ENCODE measurements at regions not wholly inside any gene's neighbourhood (a gene's known extent, or its start where the extent isn't known, plus 50 kb on each side); places are given as distances from the start of the nearest gene placed in this dataset.

DNA sequence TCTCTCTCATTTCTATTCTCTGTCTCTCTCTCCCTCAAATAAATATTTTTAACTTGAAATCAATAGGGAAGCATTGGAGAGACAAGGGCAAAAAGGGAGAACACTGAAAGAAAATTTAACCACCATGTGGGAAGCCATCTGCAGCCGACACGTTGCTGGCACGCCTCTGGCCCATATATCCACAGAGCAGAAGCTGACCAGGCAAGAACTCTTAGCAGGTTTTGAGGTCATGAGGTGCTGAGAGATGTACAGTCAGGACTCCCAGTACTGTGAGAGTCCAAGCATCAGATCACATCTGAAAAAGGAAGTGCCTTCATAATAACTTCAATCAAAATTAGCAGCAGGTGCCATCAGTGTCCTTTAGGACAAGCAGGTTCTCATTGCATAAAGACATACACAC, 156.6 kb downstream of the AKAIN1 start:
- no peak for ATAC-seq (ENCODE audit: low read depth)
- Mint-ChIP-seq H3K4me3 (no peak overlapping the region), H3K9me3 (ENCODE audit: insufficient read depth) (no peaks in the 10 kb centered on the region), H3K4me1 (no peaks in the 10 kb centered on the region), H3K27me3 (no peaks in the 10 kb centered on the region), H3K27ac (no peak overlapping the region)
- POLR2A ChIA-PET: no interaction called here
- no peaks in the 10 kb centered on the region for H4K20me1 ChIP-seq (ENCODE audit: control insufficient read depth, insufficient read depth, low read length, poor library complexity, severe bottlenecking)
- no peak overlapping the region for H3K4me3 ChIP-seq (ENCODE audit: control extremely low read depth in 1 of 5, extremely low read depth in 1 of 5, insufficient read depth in 1 of 5, low read depth in 2 of 5, low read length in 4 of 5)
- peaks cover 0 to 2% (median 0%) of the 10 kb centered on the region in 3 donors for H3K9me3 ChIP-seq (ENCODE audit: control extremely low read depth in 1 of 3, control insufficient read depth in 2 of 3, insufficient read depth in 1 of 3, low read length in 2 of 3)
- H2AFZ ChIP-seq (ENCODE audit: insufficient read depth, low read depth, low read length, poor library complexity, severe bottlenecking): no peak overlapping the region
- H3K36me3 ChIP-seq (replicated peaks in 1 of 2; ENCODE audit: control extremely low read depth in 1 of 2, control insufficient read depth in 1 of 2, extremely low read depth in 1 of 2, insufficient read depth in 2 of 2, low read length in 1 of 2): no peaks in the 10 kb centered on the region
- H3K9ac ChIP-seq (ENCODE audit: low read length): no peak overlapping the region
- WGBS (ENCODE audit: insufficient coverage): no CpG with 5 or more reads among the region's 3 CpGs
- H3K27ac ChIP-seq (ENCODE audit: low read length in 2 of 2): no peak overlapping the region
- DNase-seq: no peak
- H3K4me1 ChIP-seq (ENCODE audit: control insufficient read depth in 2 of 2, insufficient read depth in 2 of 2, low read length in 2 of 2): no peaks in the 10 kb centered on the region
- H3K79me2 ChIP-seq (ENCODE audit: control insufficient read depth, insufficient read depth, low read length): no peaks in the 10 kb centered on the region
- intact Hi-C loops (cut with micrococcal nuclease): no loop called here
- H3K27me3 ChIP-seq (replicated peaks in 1 of 4; ENCODE audit: control extremely low read depth in 1 of 4, control insufficient read depth in 3 of 4, insufficient read depth in 4 of 4, low read length in 3 of 4): no peaks in the 10 kb centered on the region
- no peak overlapping the region for H3K4me2 ChIP-seq (replicated peaks; ENCODE audit: low read depth, low read length, poor library complexity, severe bottlenecking)
- no peak for TF ChIP-seq EZH2 (IDR thresholded peaks at IDR 0.05; ENCODE audit: borderline replicate concordance, insufficient read depth, low read depth, low read length, poor library complexity, severe bottlenecking)
- TF ChIP-seq, protein P1, sequence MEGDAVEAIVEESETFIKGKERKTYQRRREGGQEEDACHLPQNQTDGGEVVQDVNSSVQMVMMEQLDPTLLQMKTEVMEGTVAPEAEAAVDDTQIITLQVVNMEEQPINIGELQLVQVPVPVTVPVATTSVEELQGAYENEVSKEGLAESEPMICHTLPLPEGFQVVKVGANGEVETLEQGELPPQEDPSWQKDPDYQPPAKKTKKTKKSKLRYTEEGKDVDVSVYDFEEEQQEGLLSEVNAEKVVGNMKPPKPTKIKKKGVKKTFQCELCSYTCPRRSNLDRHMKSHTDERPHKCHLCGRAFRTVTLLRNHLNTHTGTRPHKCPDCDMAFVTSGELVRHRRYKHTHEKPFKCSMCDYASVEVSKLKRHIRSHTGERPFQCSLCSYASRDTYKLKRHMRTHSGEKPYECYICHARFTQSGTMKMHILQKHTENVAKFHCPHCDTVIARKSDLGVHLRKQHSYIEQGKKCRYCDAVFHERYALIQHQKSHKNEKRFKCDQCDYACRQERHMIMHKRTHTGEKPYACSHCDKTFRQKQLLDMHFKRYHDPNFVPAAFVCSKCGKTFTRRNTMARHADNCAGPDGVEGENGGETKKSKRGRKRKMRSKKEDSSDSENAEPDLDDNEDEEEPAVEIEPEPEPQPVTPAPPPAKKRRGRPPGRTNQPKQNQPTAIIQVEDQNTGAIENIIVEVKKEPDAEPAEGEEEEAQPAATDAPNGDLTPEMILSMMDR (IDR thresholded peaks at IDR 0.05): no peak
- CTCF ChIA-PET: no interaction called here

DNA sequence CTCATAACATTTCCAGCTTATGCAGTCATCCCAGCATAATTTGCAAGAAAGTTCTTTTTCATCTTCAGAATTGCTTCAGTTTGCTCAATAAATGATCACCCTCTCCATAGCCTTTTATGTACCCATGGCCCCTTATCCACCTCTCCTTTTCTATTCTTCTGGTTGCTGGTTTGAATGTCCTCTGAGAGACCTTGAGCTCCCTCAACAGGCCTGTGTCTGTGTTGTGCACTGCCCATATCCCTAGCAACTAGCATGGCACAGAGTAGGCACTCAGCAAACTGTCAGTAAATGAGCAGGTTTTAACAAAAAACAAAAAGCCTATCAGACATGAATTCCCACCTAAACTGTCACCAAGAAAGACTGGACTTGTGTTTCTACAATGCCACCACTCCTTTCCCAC, 160.5 kb downstream of the AKAIN1 start:
- H3K27me3 ChIP-seq (replicated peaks in 1 of 4; ENCODE audit: control extremely low read depth in 1 of 4, control insufficient read depth in 3 of 4, insufficient read depth in 4 of 4, low read length in 3 of 4): no peaks in the 10 kb centered on the region
- H3K9ac ChIP-seq (ENCODE audit: low read length): no peak overlapping the region
- H3K4me3 ChIP-seq (ENCODE audit: control extremely low read depth in 1 of 5, extremely low read depth in 1 of 5, insufficient read depth in 1 of 5, low read depth in 2 of 5, low read length in 4 of 5): no peak overlapping the region
- Mint-ChIP-seq H3K27ac (no peak overlapping the region), H3K4me1 (no peaks in the 10 kb centered on the region), H3K4me3 (no peak overlapping the region), H3K27me3 (no peaks in the 10 kb centered on the region), H3K9me3 (ENCODE audit: insufficient read depth) (peaks cover 12% of the 10 kb centered on the region)
- H3K4me1 ChIP-seq (ENCODE audit: control insufficient read depth in 2 of 2, insufficient read depth in 2 of 2, low read length in 2 of 2): no peaks in the 10 kb centered on the region
- no peaks in the 10 kb centered on the region for H3K36me3 ChIP-seq (replicated peaks in 1 of 2; ENCODE audit: control extremely low read depth in 1 of 2, control insufficient read depth in 1 of 2, extremely low read depth in 1 of 2, insufficient read depth in 2 of 2, low read length in 1 of 2)
- H3K27ac ChIP-seq (ENCODE audit: low read length in 2 of 2): no peak overlapping the region
- peaks cover 0 to 4% (median 0%) of the 10 kb centered on the region in 3 donors for H3K9me3 ChIP-seq (ENCODE audit: control extremely low read depth in 1 of 3, control insufficient read depth in 2 of 3, insufficient read depth in 1 of 3, low read length in 2 of 3)
- no peaks in the 10 kb centered on the region for H3K79me2 ChIP-seq (ENCODE audit: control insufficient read depth, insufficient read depth, low read length)
- ChIA-PET CTCF (no interaction called here), POLR2A (no interaction called here)
- H2AFZ ChIP-seq (ENCODE audit: insufficient read depth, low read depth, low read length, poor library complexity, severe bottlenecking): no peak overlapping the region
- H3K4me2 ChIP-seq (replicated peaks; ENCODE audit: low read depth, low read length, poor library complexity, severe bottlenecking): no peak overlapping the region
- TF ChIP-seq, protein P1 (IDR thresholded peaks at IDR 0.05): no peak
- TF ChIP-seq EZH2 (IDR thresholded peaks at IDR 0.05; ENCODE audit: borderline replicate concordance, insufficient read depth, low read depth, low read length, poor library complexity, severe bottlenecking): no peak
- ATAC-seq (ENCODE audit: low read depth) (no peak), DNase-seq (no peak)
- intact Hi-C loops (cut with micrococcal nuclease): no loop called here
- H4K20me1 ChIP-seq (ENCODE audit: control insufficient read depth, insufficient read depth, low read length, poor library complexity, severe bottlenecking): no peaks in the 10 kb centered on the region

Measured in B cell (primary cell).